ENCODE measurements at regions not wholly inside any gene's neighbourhood (a gene's known extent, or its start where the extent isn't known, plus 50 kb on each side); places are given as distances from the start of the nearest gene placed in this dataset.

DNA sequence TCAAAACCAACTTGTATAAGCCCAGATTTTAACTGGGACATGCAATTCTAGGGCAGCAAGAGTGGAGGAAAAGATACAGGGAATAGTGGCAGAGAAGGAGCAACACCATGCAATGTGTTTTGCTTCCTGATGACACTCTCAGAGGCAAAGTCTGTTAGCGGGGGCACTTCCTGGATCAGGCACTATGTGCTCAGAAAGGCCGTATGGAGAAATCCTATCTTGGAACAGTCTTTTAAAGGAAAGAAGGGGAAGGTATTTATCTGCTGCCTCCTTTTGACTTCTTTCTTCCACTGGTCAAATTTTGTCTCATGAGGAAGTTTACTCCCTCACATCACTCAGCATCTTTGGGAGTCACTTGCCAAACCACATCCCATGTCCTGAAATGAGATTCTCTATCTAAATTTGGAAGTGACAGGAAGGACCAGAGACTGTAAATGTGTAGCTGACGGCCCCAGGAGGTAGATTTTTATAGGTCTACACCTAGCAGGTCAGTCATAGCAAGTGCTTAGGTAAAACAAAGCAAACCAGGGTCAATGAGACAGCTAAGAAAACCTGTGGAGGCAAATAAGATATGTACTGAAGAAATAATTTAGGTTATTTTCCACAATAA lies 91.7 kb upstream of the ELOVL5 start:
- TF ChIP-seq YY1 (IDR thresholded peaks at IDR 0.05; ENCODE audit: insufficient read depth, insufficient read length) (no peak), ZNF274 (IDR thresholded peaks at IDR 0.05; ENCODE audit: low read depth, low read length) (no peak), SUZ12 (IDR thresholded peaks at IDR 0.05; ENCODE audit: extremely low read depth, insufficient read depth, insufficient read length) (no peak)
